H1 (cell line): ENCODE measurements at regions not wholly inside any gene's neighbourhood (a gene's known extent, or its start where the extent isn't known, plus 50 kb on each side); places are given as distances from the start of the nearest gene placed in this dataset.

Experiments
- CTCF ChIA-PET: fragments of 300-600 bp; sonication (Branson Sonifier 250); formaldehyde crosslinking; loops from one replicate; lab custom pipeline; 2021; ENCODE audit not compliant: partially characterized antibody; lab: Charles Lee
- POLR2A ChIA-PET: fragments of 300-600 bp; sonication (Branson Sonifier 250); formaldehyde crosslinking; loops from one replicate; lab custom pipeline; 2021; ENCODE audit warnings: inconsistent platforms; ENCODE audit not compliant: partially characterized antibody; lab: Charles Lee
- DNase-seq, 2 experiments: peaks; one replicate each; pipeline versions ENCODE4 v3.0.0 to v3.0.0-alpha.2; 2010 to 2022; ENCODE audit warnings: low spot score in 2 of 2, low read depth in 1 of 2, mixed read lengths in 1 of 2
- FAIRE-seq: peaks from 2 replicates; lab custom pipeline; 2011; peaks lifted over from hg19 to GRCh38; lab: Jason Lieb, UNC
- H2AFZ ChIP-seq: 2 replicates; pipeline ENCODE4 v1.8.1; 2012; ENCODE audit warnings: low read length, inconsistent platforms
- H2AK5ac ChIP-seq: 2 replicates; pipeline ENCODE4 v1.6.1; 2013; ENCODE audit warnings: low read depth, low read length
- H2BK120ac ChIP-seq: replicated peaks from 2 replicates; pipeline ENCODE3; 2013; ENCODE audit warnings: low read depth, low read length, inconsistent platforms
- H2BK12ac ChIP-seq: 2 replicates; pipeline ENCODE4 v1.6.1; 2013; ENCODE audit warnings: low read depth, low read length
- H2BK15ac ChIP-seq: 2 replicates; pipeline ENCODE4 v1.6.1; 2013; ENCODE audit warnings: low read length
- H2BK20ac ChIP-seq: 2 replicates; pipeline ENCODE4 v1.6.1; 2013; ENCODE audit warnings: low read length
- H2BK5ac ChIP-seq: 2 replicates; pipeline ENCODE4 v1.6.1; 2013; ENCODE audit warnings: low read depth, low read length
- H3K14ac ChIP-seq: 2 replicates; pipeline ENCODE4 v1.6.1; 2013; ENCODE audit warnings: inconsistent platforms; ENCODE audit not compliant: insufficient read length
- H3K18ac ChIP-seq: 2 replicates; pipeline ENCODE4 v1.6.1; 2013; ENCODE audit warnings: low read length; ENCODE audit errors: extremely low read depth
- H3K23ac ChIP-seq: 2 replicates; pipeline ENCODE4 v1.6.1; 2013; ENCODE audit warnings: inconsistent platforms; ENCODE audit not compliant: insufficient read length
- H3K23me2 ChIP-seq: 2 replicates; pipeline ENCODE4 v1.6.1; 2013; ENCODE audit warnings: low read depth, low read length
- H3K27ac ChIP-seq: 2 replicates; pipeline ENCODE4 v1.6.1; 2011; ENCODE audit warnings: low read depth, low read length, inconsistent platforms
- H3K27me3 ChIP-seq, 4 experiments: replicated peaks in 1 of 4; 1 replicate in 1 of 4; 2 replicates in 3 of 4; pipeline versions ENCODE4 v1.6.1 to v1.8.1; 2011 to 2013; ENCODE audit warnings: low read length in 3 of 4, mild to moderate bottlenecking in 3 of 4, inconsistent platforms in 2 of 4, mixed read lengths in 2 of 4, moderate library complexity in 1 of 4; ENCODE audit not compliant: control insufficient read depth in 3 of 4, insufficient read depth in 3 of 4; ENCODE audit errors: extremely low read depth in 1 of 4
- H3K36me3 ChIP-seq, 4 experiments: 2 replicates each; pipeline versions ENCODE4 v1.6.1 to v1.8.1; 2011 to 2013; ENCODE audit warnings: mild to moderate bottlenecking in 4 of 4, low read length in 3 of 4, moderate library complexity in 2 of 4, control low read depth in 1 of 4, inconsistent platforms in 1 of 4; ENCODE audit not compliant: insufficient read depth in 4 of 4, control insufficient read depth in 2 of 4
- H3K4ac ChIP-seq: replicated peaks from 2 replicates; pipeline ENCODE3; 2013; ENCODE audit warnings: low read length, low read depth, mixed read lengths, inconsistent platforms; ENCODE audit not compliant: insufficient read length
- H3K4me1 ChIP-seq, 4 experiments: replicated peaks in 1 of 4; 1 replicate in 1 of 4; 2 replicates in 3 of 4; pipeline versions ENCODE4 v1.6.1 to v1.8.1; 2011 to 2013; ENCODE audit warnings: low read length in 3 of 4, inconsistent platforms in 2 of 4, mixed read lengths in 1 of 4; ENCODE audit not compliant: insufficient read depth in 4 of 4, control insufficient read depth in 3 of 4
- H3K4me2 ChIP-seq, 2 experiments: 2 replicates each; pipeline versions ENCODE4 v1.6.1 to v1.8.1; 2011 to 2013; ENCODE audit warnings: low read depth in 2 of 2, low read length in 2 of 2, control low read depth in 1 of 2, inconsistent platforms in 1 of 2, mild to moderate bottlenecking in 1 of 2; ENCODE audit not compliant: insufficient read depth in 1 of 2
- H3K4me3 ChIP-seq, 4 experiments: fragments of 200-600, 300-600 bp in 1 of 4; sonication (generic), shearing (Covaris generic), sonication (Bioruptor Twin) in 1 of 4; 2 replicates each; pipeline versions ENCODE4 v1.5.1 to v1.8.1; 2011 to 2016; ENCODE audit warnings: low read length in 4 of 4, low read depth in 3 of 4, control low read depth in 2 of 4, inconsistent platforms in 2 of 4, mild to moderate bottlenecking in 2 of 4, mixed read lengths in 1 of 4, moderate library complexity in 1 of 4; ENCODE audit not compliant: insufficient read depth in 2 of 4; ENCODE audit errors: extremely low read depth in 1 of 4
- H3K56ac ChIP-seq: replicated peaks from 2 replicates; pipeline ENCODE3; 2013; ENCODE audit warnings: low read depth, mild to moderate bottlenecking, mixed read lengths, low read length, inconsistent platforms; ENCODE audit not compliant: insufficient read length
- H3K79me1 ChIP-seq: 2 replicates; pipeline ENCODE4 v1.6.1; 2013; ENCODE audit warnings: low read depth, low read length, control low read depth
- H3K79me2 ChIP-seq, 2 experiments: 2 replicates each; pipeline versions ENCODE4 v1.6.1 to v1.8.1; 2012 to 2013; ENCODE audit warnings: low read length in 2 of 2, mild to moderate bottlenecking in 2 of 2, inconsistent platforms in 1 of 2; ENCODE audit not compliant: insufficient read depth in 2 of 2, control insufficient read depth in 1 of 2
- H3K9ac ChIP-seq, 4 experiments: replicated peaks in 1 of 4; 1 replicate in 1 of 4; 2 replicates in 3 of 4; pipeline versions ENCODE4 v1.6.1 to v1.8.1; 2011 to 2013; ENCODE audit warnings: low read depth in 3 of 4, low read length in 3 of 4, control low read depth in 2 of 4, mild to moderate bottlenecking in 2 of 4, moderate library complexity in 2 of 4, inconsistent platforms in 1 of 4; ENCODE audit errors: extremely low read depth in 1 of 4
- H3K9me3 ChIP-seq, 2 experiments: 2 replicates each; pipeline versions ENCODE4 v1.6.1 to v1.8.1; 2012 to 2013; ENCODE audit warnings: mild to moderate bottlenecking in 2 of 2, moderate library complexity in 2 of 2, control low read depth in 1 of 2, inconsistent platforms in 1 of 2, low read depth in 1 of 2, low read length in 1 of 2, mixed read lengths in 1 of 2; ENCODE audit not compliant: insufficient read depth in 2 of 2
- H4K20me1 ChIP-seq, 2 experiments: replicated peaks in 1 of 2; 2 replicates each; pipeline versions ENCODE3 to v1.8.1; 2011 to 2013; ENCODE audit warnings: inconsistent platforms in 2 of 2, low read length in 2 of 2, mild to moderate bottlenecking in 1 of 2; ENCODE audit not compliant: insufficient read depth in 2 of 2, control insufficient read depth in 1 of 2
- H4K5ac ChIP-seq: 2 replicates; pipeline ENCODE4 v1.6.1; 2013; ENCODE audit warnings: low read length, low read depth, mixed read lengths, inconsistent platforms; ENCODE audit not compliant: insufficient read length
- H4K8ac ChIP-seq: 2 replicates; pipeline ENCODE4 v1.8.0; 2013; ENCODE audit warnings: mild to moderate bottlenecking, moderate library complexity, low read length, inconsistent platforms; ENCODE audit not compliant: insufficient read depth; ENCODE audit errors: extremely low read depth
- H4K91ac ChIP-seq: replicated peaks from 2 replicates; pipeline ENCODE3; 2013; ENCODE audit warnings: low read length, mixed read lengths, inconsistent platforms; ENCODE audit not compliant: insufficient read length
- EGR1 ChIP-seq: IDR thresholded peaks from 2 replicates; pipeline ENCODE4 v1.6.1; 2011; ENCODE audit warnings: low read depth, low read length, borderline replicate concordance
- RAD21 ChIP-seq, 2 experiments: IDR thresholded peaks in 1 of 2; conservative IDR thresholded peaks in 1 of 2; 2 replicates each; pipeline ENCODE4 v1.6.1; 2011; ENCODE audit warnings: low read depth in 2 of 2, low read length in 2 of 2, improper control_type of control experiment in 1 of 2, inconsistent platforms in 1 of 2, mild to moderate bottlenecking in 1 of 2, moderate library complexity in 1 of 2
- WGBS, 2 experiments: shearing (Covaris generic) in 1 of 2; methylation state at CpG; one replicate each; pipeline versions ENCODE4 v1.1.6 to v1.1.7; 2013 to 2015; ENCODE audit warnings: low lambda C conversion rate in 2 of 2, mixed read lengths in 2 of 2, inconsistent platforms in 1 of 2, low coverage in 1 of 2, missing lambda C conversion rate in 1 of 2; ENCODE audit not compliant: insufficient replicate concordance in 2 of 2, insufficient coverage in 1 of 2, insufficient read length in 1 of 2; ENCODE audit errors: extremely low coverage in 1 of 2, missing lambda C conversion rate in 1 of 2; 5-methylcytosine and 5-hydroxymethylcytosine counted together

DNA sequence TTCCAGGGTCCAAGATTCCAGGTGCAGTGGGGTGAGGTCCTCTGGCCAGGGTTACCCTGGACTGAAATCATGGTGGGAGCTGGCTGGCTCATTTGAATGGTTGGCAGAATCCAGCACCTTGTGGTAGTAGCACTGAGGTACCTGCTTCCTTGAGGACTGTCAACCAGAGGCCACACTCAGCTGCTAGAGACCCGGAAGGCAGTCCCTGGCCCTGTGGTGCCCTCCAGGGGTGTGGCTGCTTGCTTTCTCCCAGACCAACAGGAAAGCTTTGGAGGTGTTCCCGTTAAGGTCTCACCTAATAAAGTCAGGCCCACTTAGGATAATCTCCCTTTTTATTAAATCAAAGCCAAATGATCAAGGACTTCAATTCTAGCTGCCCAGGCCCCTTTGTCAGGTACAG lies 107.7 kb upstream of the GDF10 start:
- no peak overlapping the region for H4K91ac ChIP-seq
- H3K14ac ChIP-seq = no peak overlapping the region
- H4K5ac ChIP-seq = no peak overlapping the region
- TF ChIP-seq EGR1 (no peak), RAD21 (IDR thresholded peaks at IDR 0.05 in 1 of 2, conservative IDR thresholded peaks at IDR 0.05 in 1 of 2; ENCODE audit: low read depth in 2 of 2, low read length in 2 of 2) (peak; percentile 31 to 37; a peak in 3 of 4 replicates)
- TF ChIP-seq, all 59 proteins: peak for 1
- H2AFZ ChIP-seq = no peak overlapping the region
- no peak overlapping the region for H2BK12ac ChIP-seq
- no peaks in the 10 kb centered on the region for H3K79me1 ChIP-seq
- H2BK20ac ChIP-seq = no peak overlapping the region
- no peak overlapping the region for H3K4me3 ChIP-seq
- 0 out of 7 replicates have a peak, but pooled peaks cover 0 to 3% (median 0%) of the 10 kb centered on the region in 4 experiments for H3K4me1 ChIP-seq
- H2BK5ac ChIP-seq = no peak overlapping the region
- no peak overlapping the region for H3K56ac ChIP-seq
- no peaks in the 10 kb centered on the region for H3K27me3 ChIP-seq
- H3K79me2 ChIP-seq = no peaks in the 10 kb centered on the region
- no peak for FAIRE-seq
- H4K20me1 ChIP-seq = no peaks in the 10 kb centered on the region
- H4K8ac ChIP-seq = no peak overlapping the region
- H3K9ac ChIP-seq = no peak overlapping the region
- no peaks in the 10 kb centered on the region for H3K23me2 ChIP-seq
- CTCF ChIA-PET = interaction anchor here (1.6 kb wide), 1 partner anchor 145 kb away, joined by 4 read pairs; no protein-coding TSS in a partner anchor
- H3K27ac ChIP-seq = no peak overlapping the region
- no peaks in the 10 kb centered on the region for H3K36me3 ChIP-seq
- H2BK15ac ChIP-seq = no peak overlapping the region
- WGBS, 2 experiments = 91% methylated on average over 2 of the region's 2 CpGs; no CpG with 5 or more reads in 1 of the 2 experiments
- H2BK120ac ChIP-seq = no peak overlapping the region
- POLR2A ChIA-PET = no interaction called here
- H3K4ac ChIP-seq = no peak overlapping the region
- H3K9me3 ChIP-seq = no peaks in the 10 kb centered on the region; a peak in 1 of 4 replicates
- H3K23ac ChIP-seq = no peak overlapping the region
- no peak for DNase-seq
- H3K18ac ChIP-seq = no peak overlapping the region
- H2AK5ac ChIP-seq = no peak overlapping the region
- H3K4me2 ChIP-seq = no peak overlapping the region
